Uterus (tissue), 2 donors: ENCODE measurements at regions not wholly inside any gene's neighbourhood (a gene's known extent, or its start where the extent isn't known, plus 50 kb on each side); places are given as distances from the start of the nearest gene placed in this dataset.

Experiments used
- CTCF ChIP-seq, 4 experiments: fragments of 200-600 bp in 2 of 4; fragments of 450-650 bp in 2 of 4; sonication (generic) in 2 of 4; IDR thresholded peaks; one replicate each; pipeline ENCODE4 v1.5.1; 2016 to 2019; ENCODE audit warnings: antibody characterized with exemption in 4 of 4, mild to moderate bottlenecking in 2 of 4, moderate library complexity in 1 of 4
- POLR2A ChIP-seq, 2 donors: fragments of 450-650 bp; IDR thresholded peaks; one replicate each; pipeline ENCODE4 v1.6.1; 2016; ENCODE audit warnings: antibody characterized with exemption in 2 of 2, mild to moderate bottlenecking in 1 of 2, moderate library complexity in 1 of 2

GRCh38 chr6:44051515-44051914 is 75.7 kb downstream of the MRPL14 start:
- no peak for TF ChIP-seq CTCF (IDR thresholded peaks at IDR 0.05)
- no peak for TF ChIP-seq POLR2A (IDR thresholded peaks at IDR 0.05)
